ENCODE measurements at regions not wholly inside any gene's neighbourhood (a gene's known extent, or its start where the extent isn't known, plus 50 kb on each side); places are given as distances from the start of the nearest gene placed in this dataset.
A peak's percentile ranks its signal among the peaks of the same experiment; 100 is the strongest.

DNA sequence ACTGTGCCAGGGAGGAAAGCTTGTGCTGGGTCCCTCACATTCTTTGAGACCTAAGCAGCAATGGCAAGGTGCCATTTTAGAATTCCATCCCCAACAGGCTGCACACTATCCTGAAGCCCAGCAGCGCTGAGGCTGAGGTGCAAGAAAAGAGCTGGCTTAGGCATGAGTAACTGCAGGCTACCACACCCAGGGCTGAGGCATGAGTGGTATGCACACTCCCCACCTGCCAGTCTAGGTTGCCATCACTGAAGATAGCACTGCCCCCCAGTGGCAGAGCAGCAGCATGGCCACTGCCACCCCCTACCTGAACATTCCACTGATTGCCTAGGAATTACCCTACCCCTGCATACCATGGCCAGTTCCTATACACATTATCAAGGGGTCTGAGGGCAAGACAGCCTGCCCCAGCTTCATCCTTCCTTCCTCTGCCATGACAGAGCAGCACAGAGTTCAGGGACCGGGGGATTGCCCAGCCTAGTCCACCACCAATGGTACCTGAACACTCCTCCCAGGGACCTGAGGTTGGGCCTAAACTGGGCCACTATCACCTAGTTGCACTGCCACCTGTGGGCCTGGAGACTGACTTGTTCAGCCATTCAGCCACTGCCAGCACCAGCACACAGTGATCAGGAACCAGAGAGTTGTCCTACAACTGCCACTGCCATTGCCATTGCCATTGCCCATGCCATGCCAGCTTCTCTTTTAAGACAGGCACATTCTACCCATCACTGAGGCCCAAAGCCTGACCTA is 129.8 kb downstream of the SATB1 start:
- peak in 1 of 2 experiments; percentile 17 for DNase-seq (ENCODE audit: low read depth in 2 of 2)

DNA sequence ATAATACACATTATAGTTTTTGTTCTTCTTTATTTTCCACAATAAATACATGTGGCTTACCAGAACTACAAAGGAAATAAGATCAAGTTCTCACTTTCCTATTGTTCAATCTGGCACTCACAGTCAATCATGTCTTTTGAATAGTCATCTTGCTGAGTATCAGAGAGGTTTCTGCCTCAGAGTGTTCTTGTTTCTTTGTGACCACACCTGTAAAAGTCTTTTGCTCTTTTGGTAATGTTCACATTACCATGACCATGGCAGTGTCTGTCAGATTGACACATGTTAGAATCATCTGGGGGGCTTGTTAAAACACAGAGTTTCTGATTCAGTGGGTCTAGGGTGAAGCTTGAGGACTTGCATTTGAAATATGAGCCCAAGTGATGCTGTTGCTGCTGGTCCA is 135.0 kb downstream of the SATB1 start:
- no peak for DNase-seq (ENCODE audit: low read depth in 2 of 2)

- DNase-seq (ENCODE audit: low read depth in 2 of 2), result no peak
Measured at GRCh38 chr3:18288243-18288642, 136.9 kb downstream of the SATB1 start.

DNA sequence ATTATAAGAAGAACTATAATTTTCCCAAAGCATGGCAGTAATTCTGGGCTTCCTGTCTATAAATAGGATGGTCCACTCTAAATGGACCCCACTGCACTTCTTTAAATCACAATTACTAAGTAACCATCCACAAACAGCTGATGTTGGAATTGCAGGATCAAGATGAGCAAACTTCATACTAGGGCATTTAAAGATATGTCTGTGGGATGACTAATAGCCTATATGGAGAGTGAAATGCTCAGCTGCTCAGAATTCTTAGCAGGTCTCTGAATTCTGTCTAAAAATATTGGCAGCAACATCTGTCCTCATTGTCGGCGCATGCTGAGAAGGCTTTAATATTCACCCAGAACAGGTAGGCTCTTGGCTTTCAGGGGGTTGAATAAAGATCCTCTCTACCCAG is 140.4 kb downstream of the SATB1 start:
- no peak for DNase-seq (ENCODE audit: low read depth in 2 of 2)

DNA sequence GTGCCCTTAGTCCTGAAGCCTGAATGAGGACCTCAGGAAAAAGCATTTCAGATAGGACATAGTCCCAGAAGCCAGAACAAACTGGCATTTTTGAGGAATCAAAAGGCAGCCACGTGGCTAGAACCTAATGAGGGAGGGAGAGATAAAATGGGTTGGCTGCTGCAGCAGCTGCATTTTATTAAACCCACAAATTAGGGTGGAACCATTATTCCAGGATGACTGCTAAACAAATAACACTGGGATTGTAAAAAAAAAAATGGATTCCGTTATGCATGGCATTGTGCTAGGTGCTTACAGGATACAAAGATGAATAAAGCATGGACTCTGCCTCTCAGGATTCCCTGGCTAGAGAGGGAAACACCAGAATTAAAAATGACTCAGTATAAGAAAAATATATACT is 141.5 kb downstream of the SATB1 start:
- DNase-seq (ENCODE audit: low read depth in 2 of 2), result no peak

- DNase-seq (ENCODE audit: low read depth in 2 of 2), result no peak
Measured at GRCh38 chr3:18282507-18282906, 142.6 kb downstream of the SATB1 start.

DNA sequence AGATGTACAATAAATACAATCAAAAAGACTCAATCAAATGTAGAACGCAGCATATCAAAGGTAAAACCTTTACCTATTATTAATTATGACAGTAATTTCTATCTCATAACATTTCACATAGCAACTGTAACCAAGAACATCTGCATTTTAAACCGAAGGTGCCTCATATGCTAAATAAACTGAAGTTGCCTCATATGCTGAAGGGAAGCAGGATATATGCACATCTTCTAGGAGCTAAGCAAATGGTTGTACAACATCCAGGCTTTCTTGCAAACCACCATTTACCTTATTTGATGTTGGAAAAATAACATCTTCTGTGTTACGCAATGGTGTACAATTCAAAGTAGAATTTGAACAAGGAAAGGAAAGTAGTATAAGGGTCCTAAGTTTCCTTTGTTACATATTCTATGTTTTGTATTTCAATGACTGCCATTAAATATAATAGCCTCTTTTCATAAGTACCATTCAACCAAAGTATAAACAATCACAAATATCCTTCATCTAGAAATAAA is 145.9 kb downstream of the SATB1 start:
- no peak for DNase-seq (ENCODE audit: low read depth in 2 of 2)

DNA sequence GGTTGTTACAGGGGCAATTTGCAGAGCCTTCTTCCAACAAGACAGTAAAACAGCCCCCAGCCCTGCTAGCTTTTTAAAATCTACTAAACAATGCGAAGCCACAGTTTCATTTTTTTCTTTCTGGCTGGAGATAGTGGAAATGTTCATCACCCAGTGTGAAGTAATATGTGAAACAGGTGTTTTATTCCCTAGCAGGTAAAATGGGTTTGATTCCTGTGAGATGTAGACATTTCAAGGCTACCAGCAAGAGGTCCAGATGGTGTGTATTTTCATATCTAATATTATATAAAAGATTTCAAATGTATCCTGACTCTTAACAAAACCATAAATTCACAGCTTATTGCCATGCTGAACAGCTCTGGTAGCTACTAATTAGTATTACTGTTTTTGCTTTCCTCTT is 160.3 kb downstream of the SATB1 start:
- no peak for DNase-seq (ENCODE audit: low read depth in 2 of 2)

- no peak for DNase-seq (ENCODE audit: low read depth in 2 of 2)
Measured at GRCh38 chr3:18264361-18264760, 160.8 kb downstream of the SATB1 start.

GRCh38 chr3:18258492-18258891 is 166.6 kb downstream of the SATB1 start:
- no peak for DNase-seq (ENCODE audit: low read depth in 2 of 2)

DNA sequence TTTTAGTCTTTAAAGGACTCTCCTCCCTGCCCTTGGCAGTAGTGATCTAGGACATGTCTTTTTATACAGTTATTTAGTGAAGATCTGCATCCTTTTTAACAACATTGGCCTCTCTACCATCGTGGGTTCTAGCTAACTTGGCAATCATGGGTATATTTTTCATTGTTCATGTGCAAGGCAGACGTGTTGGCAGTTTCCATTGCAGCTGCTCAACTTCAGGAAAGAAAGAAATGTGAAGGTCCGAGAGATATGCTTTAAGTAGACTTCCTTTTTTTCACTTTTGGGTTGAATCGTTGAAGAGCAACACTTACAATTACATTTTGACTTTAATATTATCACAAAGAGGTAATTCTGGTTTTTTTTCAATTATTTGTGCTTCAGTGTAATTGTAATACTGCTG is 172.6 kb downstream of the SATB1 start:
- DNase-seq (ENCODE audit: low read depth in 2 of 2), result no peak

GRCh38 chr3:18250991-18251390 is 174.1 kb downstream of the SATB1 start:
- DNase-seq (ENCODE audit: low read depth in 2 of 2), result no peak

- DNase-seq (ENCODE audit: low read depth in 2 of 2), result no peak
Measured at GRCh38 chr3:18249126-18249525, 176.0 kb downstream of the SATB1 start.

GRCh38 chr3:18247776-18248310 is 177.3 kb downstream of the SATB1 start:
- no peak for DNase-seq (ENCODE audit: low read depth in 2 of 2)

DNA sequence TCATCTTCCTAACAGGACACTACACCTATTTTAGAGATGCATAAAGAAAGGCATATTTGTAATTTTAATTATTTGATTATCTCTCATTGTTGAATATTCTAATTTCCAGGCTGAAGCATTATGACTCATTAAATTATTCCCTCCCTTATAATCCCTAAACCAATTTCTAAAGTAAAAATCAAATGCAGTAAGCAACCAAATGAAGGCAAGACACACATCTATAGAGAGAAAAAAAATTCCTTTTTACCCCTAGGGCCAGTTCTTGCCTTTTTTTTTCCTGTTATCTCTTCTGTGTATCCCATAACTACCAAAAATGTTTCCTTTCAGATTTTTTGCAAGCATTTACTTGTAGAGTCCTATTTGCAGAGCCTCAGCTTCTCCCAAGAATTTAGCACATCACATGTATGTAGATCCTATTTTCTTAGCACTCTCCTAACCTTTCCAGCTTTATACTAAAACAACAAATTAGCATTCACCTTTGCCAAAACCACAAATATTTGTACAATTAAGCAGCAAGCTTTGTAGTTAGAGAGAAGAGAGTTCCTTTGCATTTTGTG is 177.9 kb downstream of the SATB1 start:
- DNase-seq (ENCODE audit: low read depth in 2 of 2), result no peak

GRCh38 chr3:18246336-18247060 is 178.6 kb downstream of the SATB1 start:
- DNase-seq (ENCODE audit: low read depth in 2 of 2), result no peak

DNA sequence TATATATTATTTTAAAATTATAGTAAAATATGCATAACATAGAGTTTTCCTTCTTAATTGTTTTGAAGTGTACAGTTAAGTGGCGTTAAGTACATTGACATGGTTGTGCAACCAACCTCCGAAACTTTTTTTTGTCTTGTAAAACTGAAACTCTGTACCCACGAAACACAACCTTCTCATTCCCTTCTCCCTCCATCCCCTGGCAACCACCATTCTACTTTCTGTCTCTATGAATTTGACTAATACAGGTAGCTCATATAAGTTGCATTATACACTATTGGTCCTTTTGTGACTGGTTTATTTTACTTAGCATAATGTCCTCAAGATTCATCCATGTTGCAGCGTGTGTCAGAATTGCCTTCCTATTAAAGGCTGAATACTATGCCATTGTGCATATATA is 179.4 kb downstream of the SATB1 start:
- DNase-seq (ENCODE audit: low read depth in 2 of 2), result no peak

GRCh38 chr3:18241837-18242236 is 183.3 kb downstream of the SATB1 start:
- DNase-seq (ENCODE audit: low read depth in 2 of 2), result no peak

- DNase-seq (ENCODE audit: low read depth in 2 of 2), result no peak
Measured at GRCh38 chr3:18239674-18240073, 185.5 kb downstream of the SATB1 start.

DNA sequence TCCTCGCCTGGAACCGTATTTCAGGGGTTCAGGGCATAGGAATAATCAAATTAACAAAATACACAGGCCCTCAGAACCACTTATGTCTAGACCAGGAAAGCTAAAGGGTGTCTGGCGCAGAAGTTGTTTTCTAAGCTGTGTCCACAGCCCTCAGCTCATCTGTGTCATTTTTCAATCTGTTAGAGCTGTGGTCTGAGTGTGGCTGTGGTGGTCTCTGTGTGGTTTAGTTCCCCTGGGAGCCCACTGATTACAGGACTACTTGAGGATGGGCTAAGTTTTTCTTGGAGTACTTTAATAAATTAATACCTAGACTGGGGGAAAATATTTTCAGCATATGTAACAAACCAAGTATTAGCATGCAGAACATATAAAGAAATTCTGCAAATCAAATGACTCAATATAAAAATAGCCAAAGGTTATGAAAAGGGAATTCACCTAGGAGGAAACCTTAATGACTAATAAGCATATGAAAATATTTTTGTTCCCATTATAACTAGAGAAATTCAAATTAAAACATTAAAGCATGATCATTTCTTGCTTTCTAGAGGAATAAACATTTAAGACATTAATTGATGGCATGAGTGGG is 186.3 kb downstream of the SATB1 start:
- no peak for DNase-seq (ENCODE audit: low read depth in 2 of 2)

DNA sequence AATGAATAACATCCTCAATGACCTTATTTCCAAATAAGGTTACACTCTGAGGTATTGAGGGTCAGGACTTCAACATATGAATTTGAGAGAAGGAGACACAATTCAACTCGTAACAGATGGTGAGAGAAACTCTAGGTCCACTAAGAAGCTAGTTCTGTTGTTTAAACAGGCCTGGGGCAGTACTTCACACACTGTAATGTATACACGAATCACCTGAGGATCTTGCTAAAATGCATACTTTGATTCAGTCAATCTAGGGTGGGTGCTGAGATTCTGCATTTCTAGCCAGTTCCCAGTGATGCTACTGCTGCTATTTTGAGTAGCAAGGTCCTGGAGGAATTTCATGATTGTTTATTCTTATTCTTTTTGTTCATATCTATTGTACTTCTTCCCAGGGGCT is 186.8 kb downstream of the SATB1 start:
- DNase-seq (ENCODE audit: low read depth in 2 of 2), result no peak
